Panc1 (cell line): ENCODE measurements at regions not wholly inside any gene's neighbourhood (a gene's known extent, or its start where the extent isn't known, plus 50 kb on each side); places are given as distances from the start of the nearest gene placed in this dataset.

Experiments
- ATAC-seq: fragments of 200-7000 bp; cut with Tn5 transposase; 2 replicates; pipeline ENCODE4 v1.9.1; 2020; ENCODE audit warnings: mild to moderate bottlenecking, moderate library complexity
- BruUV-seq: library from RNA; stranded (reverse); fragments of 400-500 nt; replicated peaks from 2 replicates; lab custom pipeline; 2021; lab: Mats Ljungman, UMichigan
- CTCF ChIA-PET: fragments of 300-600 bp; sonication (Branson Sonifier 250); formaldehyde crosslinking; loops from one replicate; lab custom pipeline; 2022; ENCODE audit warnings: antibody characterized with exemption; lab: Charles Lee
- POLR2A ChIA-PET: fragments of 300-600 bp; sonication (Branson Sonifier 250); formaldehyde crosslinking; loops from one replicate; lab custom pipeline; 2022; ENCODE audit warnings: antibody characterized with exemption; lab: Charles Lee
- DNase-seq: peaks from one replicate; pipeline ENCODE4 v3.0.0-alpha.2; 2010; ENCODE audit warnings: low read depth, low spot score
- H3K27ac ChIP-seq: 2 replicates; pipeline ENCODE4 v1.5.1; 2011; ENCODE audit warnings: mild to moderate bottlenecking, low read length, inconsistent platforms
- H3K27me3 ChIP-seq: fragments of 200-500 bp; sonication (Bioruptor generic); 2 replicates; pipeline ENCODE4 v1.6.0; 2014; ENCODE audit warnings: low read length, inconsistent platforms; ENCODE audit not compliant: control insufficient read depth, insufficient read depth
- H3K36me3 ChIP-seq: fragments of 200-500 bp; sonication (Bioruptor generic); 2 replicates; pipeline ENCODE4 v1.5.1; 2014; ENCODE audit warnings: inconsistent platforms, mild to moderate bottlenecking, low read length, moderate library complexity; ENCODE audit not compliant: control insufficient read depth, insufficient read depth
- H3K4me1 ChIP-seq: 2 replicates; pipeline ENCODE4 v1.5.1; 2011; ENCODE audit warnings: inconsistent platforms, mild to moderate bottlenecking, low read length, moderate library complexity; ENCODE audit not compliant: control insufficient read depth, insufficient read depth
- H3K4me3 ChIP-seq, 2 experiments: 2 replicates each; pipeline ENCODE4 v1.5.1; 2011 to 2012; ENCODE audit warnings: low read depth in 2 of 2, low read length in 2 of 2, mild to moderate bottlenecking in 2 of 2, inconsistent platforms in 1 of 2, moderate library complexity in 1 of 2
- H3K9me3 ChIP-seq: fragments of 200-500 bp; sonication (Bioruptor generic); 2 replicates; pipeline ENCODE4 v1.5.1; 2014; ENCODE audit warnings: low read depth, mild to moderate bottlenecking, inconsistent platforms, low read length, moderate library complexity; ENCODE audit not compliant: control insufficient read depth, insufficient read depth
- CTCF ChIP-seq: fragments of 450-650 bp; IDR thresholded peaks from 2 replicates; pipeline ENCODE4 v1.5.1; 2017; ENCODE audit warnings: mild to moderate bottlenecking
- POLR2AphosphoS5 ChIP-seq: IDR thresholded peaks from 2 replicates; pipeline ENCODE4 v1.6.1; 2012; ENCODE audit warnings: mild to moderate bottlenecking, low read depth, low read length, moderate library complexity
- SIN3A ChIP-seq: IDR thresholded peaks from 2 replicates; pipeline ENCODE4 v1.6.1; 2012; ENCODE audit warnings: low read depth, mild to moderate bottlenecking, low read length, moderate library complexity, borderline replicate concordance; ENCODE audit not compliant: insufficient read depth
- TCF7L2 ChIP-seq: IDR thresholded peaks from 2 replicates; pipeline ENCODE4 v1.6.1; 2011; ENCODE audit warnings: mild to moderate bottlenecking, low read depth, low read length, inconsistent platforms
- in situ Hi-C: cut with HindIII; loops from 2 replicates; pipeline ENCODE4 v1.10.0; 2016; ENCODE audit warnings: low sequenced_read_pairs, low pct_unique_long_range_greater_than_20kb
- intact Hi-C: fragments of 100-400 bp; cut with micrococcal nuclease; formaldehyde crosslinking; loops from one replicate; pipeline ENCODE4 v1.10.0; 2022; ENCODE audit not compliant: unreplicated experiment
- TF ChIP-seq, protein P1 (sequence below), 2 experiments: IDR thresholded peaks; 2 replicates each; pipeline ENCODE4 v1.6.1; 2011 to 2012; ENCODE audit warnings: low read depth in 2 of 2, control low read depth in 1 of 2, low read length in 1 of 2, mild to moderate bottlenecking in 1 of 2, moderate library complexity in 1 of 2; ENCODE audit not compliant: insufficient read depth in 1 of 2

- Histone ChIP-seq H3K9me3 (no peaks in the 10 kb centered on the region), H3K27me3 (no peaks in the 10 kb centered on the region), H3K4me1 (no peaks in the 10 kb centered on the region; the same call in 1 of the 2 replicates), H3K27ac (no peak overlapping the region), H3K36me3 (no peaks in the 10 kb centered on the region), H3K4me3 (no peak overlapping the region)
- no peak for ATAC-seq
- intact Hi-C loops (no loop called here), in situ Hi-C loops (no loop called here)
- no TSS peak for BruUV-seq
- ChIA-PET POLR2A (no interaction called here), CTCF (no interaction called here)
- TF ChIP-seq, protein P1, sequence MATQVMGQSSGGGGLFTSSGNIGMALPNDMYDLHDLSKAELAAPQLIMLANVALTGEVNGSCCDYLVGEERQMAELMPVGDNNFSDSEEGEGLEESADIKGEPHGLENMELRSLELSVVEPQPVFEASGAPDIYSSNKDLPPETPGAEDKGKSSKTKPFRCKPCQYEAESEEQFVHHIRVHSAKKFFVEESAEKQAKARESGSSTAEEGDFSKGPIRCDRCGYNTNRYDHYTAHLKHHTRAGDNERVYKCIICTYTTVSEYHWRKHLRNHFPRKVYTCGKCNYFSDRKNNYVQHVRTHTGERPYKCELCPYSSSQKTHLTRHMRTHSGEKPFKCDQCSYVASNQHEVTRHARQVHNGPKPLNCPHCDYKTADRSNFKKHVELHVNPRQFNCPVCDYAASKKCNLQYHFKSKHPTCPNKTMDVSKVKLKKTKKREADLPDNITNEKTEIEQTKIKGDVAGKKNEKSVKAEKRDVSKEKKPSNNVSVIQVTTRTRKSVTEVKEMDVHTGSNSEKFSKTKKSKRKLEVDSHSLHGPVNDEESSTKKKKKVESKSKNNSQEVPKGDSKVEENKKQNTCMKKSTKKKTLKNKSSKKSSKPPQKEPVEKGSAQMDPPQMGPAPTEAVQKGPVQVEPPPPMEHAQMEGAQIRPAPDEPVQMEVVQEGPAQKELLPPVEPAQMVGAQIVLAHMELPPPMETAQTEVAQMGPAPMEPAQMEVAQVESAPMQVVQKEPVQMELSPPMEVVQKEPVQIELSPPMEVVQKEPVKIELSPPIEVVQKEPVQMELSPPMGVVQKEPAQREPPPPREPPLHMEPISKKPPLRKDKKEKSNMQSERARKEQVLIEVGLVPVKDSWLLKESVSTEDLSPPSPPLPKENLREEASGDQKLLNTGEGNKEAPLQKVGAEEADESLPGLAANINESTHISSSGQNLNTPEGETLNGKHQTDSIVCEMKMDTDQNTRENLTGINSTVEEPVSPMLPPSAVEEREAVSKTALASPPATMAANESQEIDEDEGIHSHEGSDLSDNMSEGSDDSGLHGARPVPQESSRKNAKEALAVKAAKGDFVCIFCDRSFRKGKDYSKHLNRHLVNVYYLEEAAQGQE (IDR thresholded peaks at IDR 0.05; ENCODE audit: insufficient read depth in 1 of 2, low read depth in 2 of 2, low read length in 1 of 2) = no peak
- no peak for DNase-seq
Measured at GRCh38 chr3:69688400-69688799, 50.9 kb upstream of the MITF start.

DNA sequence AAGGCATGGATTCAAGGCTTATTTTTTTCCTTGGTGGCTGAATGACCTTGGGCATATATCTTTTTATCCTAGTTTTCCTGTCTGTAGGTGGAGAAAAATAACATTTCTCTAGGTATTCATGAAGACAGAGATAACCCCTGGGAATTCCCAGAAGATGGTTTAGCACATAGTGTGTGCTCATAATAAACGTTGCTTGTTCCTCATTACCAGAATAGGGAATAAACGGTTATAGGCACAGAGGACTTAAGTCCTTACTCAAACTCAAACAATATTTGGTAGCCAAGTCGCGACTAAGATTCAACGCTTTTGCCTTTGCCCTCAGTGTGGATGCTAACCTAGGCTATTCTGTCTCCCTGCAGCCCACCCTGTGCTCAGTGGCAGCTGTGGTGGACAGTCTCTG lies 51.6 kb upstream of the MITF start:
- Histone ChIP-seq H3K4me1 (no peaks in the 10 kb centered on the region; the same call in 1 of the 2 replicates), H3K36me3 (no peaks in the 10 kb centered on the region), H3K27ac (no peak overlapping the region), H3K27me3 (no peaks in the 10 kb centered on the region), H3K4me3 (no peak overlapping the region), H3K9me3 (no peaks in the 10 kb centered on the region)
- ATAC-seq (no peak), DNase-seq (no peak)
- no peak for TF ChIP-seq SIN3A
- no peak for TF ChIP-seq CTCF
- TF ChIP-seq, protein P1 (IDR thresholded peaks at IDR 0.05; ENCODE audit: insufficient read depth in 1 of 2, low read depth in 2 of 2, low read length in 1 of 2) = no peak
- no peak for TF ChIP-seq TCF7L2
- no peak for TF ChIP-seq POLR2AphosphoS5
- ChIA-PET CTCF (no interaction called here), POLR2A (no interaction called here)
- intact Hi-C loops (no loop called here), in situ Hi-C loops (no loop called here)
- BruUV-seq = no TSS peak
